H7 (cell line): ENCODE measurements at regions not wholly inside any gene's neighbourhood (a gene's known extent, or its start where the extent isn't known, plus 50 kb on each side); places are given as distances from the start of the nearest gene placed in this dataset.
"Not testable (repeated sequence)": the region's sequence is repeated elsewhere in the genome, so short reads cannot be mapped to it uniquely, and the experiment has no call there.

Experiments
- DNase-seq: peaks from one replicate; pipeline ENCODE4 v3.0.0; 2012
- H3K27me3 ChIP-seq: 2 replicates; pipeline ENCODE4 v1.6.0; 2011; ENCODE audit warnings: mild to moderate bottlenecking, low read length; ENCODE audit not compliant: control insufficient read depth, insufficient read depth
- H3K36me3 ChIP-seq: replicated peaks from 2 replicates; pipeline ENCODE4 v1.5.1; 2011; ENCODE audit warnings: low read length; ENCODE audit not compliant: control insufficient read depth, insufficient read depth
- H3K4me3 ChIP-seq: 2 replicates; pipeline ENCODE4 v1.5.1; 2011; ENCODE audit warnings: low read depth, mild to moderate bottlenecking, control low read depth, low read length, moderate library complexity; ENCODE audit not compliant: insufficient read depth

DNA sequence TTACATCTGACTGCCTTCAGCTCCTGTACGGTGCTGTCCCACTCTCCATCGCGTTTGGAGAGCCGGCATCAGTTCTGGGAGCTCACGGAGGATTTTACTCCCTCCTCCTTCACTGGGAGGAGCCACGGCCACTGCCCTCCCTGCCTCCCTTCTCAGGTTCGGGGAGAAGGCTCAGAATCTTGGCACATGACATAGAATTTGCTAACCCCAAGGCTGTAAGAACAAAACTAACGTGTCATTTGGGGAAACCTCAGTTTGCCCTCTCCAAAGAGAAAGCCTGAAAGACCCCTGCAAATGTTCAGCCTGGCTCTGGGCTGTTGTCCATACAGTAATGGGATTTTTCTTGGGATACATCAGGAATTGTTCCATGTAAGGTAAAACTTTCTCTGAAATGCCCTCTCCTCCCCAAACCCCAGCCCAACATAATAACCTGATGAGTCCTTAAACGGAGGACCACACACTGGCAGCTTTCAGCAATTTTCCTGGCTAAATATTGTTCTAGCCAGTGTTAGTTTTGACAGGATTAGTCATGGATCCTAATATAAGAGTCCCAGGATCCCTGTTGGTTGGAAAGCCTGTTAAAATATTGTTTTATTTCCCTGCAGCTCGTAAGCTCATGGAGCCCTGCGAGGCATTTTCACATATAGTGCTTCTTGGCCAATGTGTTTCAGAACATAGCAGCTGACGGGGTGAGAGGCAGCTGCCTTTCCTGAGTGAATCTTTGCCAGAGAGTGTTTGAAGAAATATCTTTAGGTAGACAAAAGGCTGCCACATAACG lies 98.8 kb downstream of the RHOU start:
- H3K4me3 ChIP-seq = no peak overlapping the region

DNA sequence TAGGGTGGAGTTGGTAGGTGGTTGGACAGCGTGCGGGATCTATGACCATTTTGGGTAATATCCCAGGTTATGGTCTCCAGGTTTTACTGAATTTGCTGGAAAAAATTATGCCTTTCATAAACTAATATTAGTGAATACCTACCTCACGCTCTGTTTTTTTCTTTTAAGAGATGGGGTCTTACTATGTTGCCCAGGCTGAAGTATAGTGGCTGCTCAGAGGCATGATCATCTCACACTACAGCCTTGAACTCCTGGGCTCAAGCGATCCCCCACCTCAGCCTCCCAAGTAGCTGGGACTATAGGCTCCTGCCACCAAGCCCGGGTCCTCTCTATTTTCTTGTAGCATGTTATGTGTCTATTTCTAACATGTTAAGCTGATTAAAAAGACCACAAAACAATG lies 100.2 kb downstream of the RHOU start:
- Histone ChIP-seq H3K4me3 (no peak overlapping the region), H3K27me3 (no peaks in the 10 kb centered on the region), H3K36me3 (no peaks in the 10 kb centered on the region)
- DNase-seq = no peak

More for the DNA sequence above, 98.8 kb downstream of the RHOU start:
- Histone ChIP-seq H3K27me3 (no peaks in the 10 kb centered on the region), H3K36me3 (no peaks in the 10 kb centered on the region)
- DNase-seq = peak; percentile 41

DNA sequence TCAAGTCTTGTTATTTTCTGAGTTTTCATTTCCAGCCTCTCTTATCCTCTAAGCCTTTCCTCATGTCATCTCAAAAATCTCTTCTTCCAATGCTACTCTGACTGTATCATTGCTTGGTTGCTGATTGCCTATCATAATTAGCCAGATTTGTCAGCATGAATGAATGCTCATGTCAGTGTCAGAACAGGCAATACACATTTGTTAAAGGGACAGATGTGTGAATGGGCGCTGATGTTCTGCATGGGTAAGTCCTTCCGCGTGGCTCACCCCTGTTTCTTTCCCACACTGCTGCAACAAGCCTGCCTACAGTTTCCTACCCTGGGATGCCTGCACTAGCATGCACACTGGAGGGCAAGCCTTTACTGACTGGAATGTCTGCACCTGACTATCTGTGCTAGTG lies 100.6 kb downstream of the RHOU start:
- no peak for DNase-seq
- Histone ChIP-seq H3K4me3 (no peak overlapping the region), H3K27me3 (no peaks in the 10 kb centered on the region), H3K36me3 (no peaks in the 10 kb centered on the region)

DNA sequence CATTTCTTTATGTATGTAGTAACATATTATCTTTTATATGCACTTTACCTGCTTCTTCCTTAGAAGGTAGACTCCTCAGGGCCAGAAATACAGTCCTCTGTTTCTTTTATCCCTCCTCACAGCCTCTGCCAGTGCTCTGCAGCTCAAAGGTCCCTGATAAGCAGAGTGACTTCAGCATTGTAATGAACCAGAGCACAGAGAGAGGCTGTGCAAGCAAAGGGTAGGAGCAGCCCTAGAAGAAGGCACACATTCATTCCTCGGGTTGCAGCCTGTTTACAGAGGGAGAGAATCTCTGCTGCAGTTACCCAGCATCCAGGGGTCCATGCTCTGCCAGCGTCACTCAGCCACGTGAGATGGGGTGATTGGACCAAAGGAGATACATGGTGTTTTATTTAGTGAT lies 101.1 kb downstream of the RHOU start:
- Histone ChIP-seq H3K36me3 (no peaks in the 10 kb centered on the region), H3K4me3 (no peak overlapping the region), H3K27me3 (no peaks in the 10 kb centered on the region)
- no peak for DNase-seq

DNA sequence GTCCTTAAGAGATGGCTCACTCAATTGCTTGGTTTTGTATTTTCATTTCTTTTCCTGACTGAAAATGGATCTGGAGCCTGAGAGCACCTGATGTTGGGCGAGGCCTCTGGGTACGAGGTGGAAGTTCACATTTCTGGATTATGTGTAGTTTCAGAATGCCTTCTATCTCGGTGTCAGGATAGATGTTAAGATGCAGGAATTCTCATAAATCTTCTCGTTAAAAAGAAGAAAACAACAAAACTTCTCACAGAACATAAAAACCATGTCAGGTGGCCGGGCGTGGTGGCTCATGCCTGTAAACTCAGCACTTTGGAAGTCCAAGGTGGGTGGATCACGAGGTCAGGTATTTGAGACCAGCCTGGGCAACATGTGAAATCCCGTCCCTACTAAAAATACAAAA lies 101.8 kb downstream of the RHOU start:
- H3K36me3 ChIP-seq = no peaks in the 10 kb centered on the region
- H3K27me3 ChIP-seq = no peaks in the 10 kb centered on the region
- no peak overlapping the region for H3K4me3 ChIP-seq
- DNase-seq = no peak

DNA sequence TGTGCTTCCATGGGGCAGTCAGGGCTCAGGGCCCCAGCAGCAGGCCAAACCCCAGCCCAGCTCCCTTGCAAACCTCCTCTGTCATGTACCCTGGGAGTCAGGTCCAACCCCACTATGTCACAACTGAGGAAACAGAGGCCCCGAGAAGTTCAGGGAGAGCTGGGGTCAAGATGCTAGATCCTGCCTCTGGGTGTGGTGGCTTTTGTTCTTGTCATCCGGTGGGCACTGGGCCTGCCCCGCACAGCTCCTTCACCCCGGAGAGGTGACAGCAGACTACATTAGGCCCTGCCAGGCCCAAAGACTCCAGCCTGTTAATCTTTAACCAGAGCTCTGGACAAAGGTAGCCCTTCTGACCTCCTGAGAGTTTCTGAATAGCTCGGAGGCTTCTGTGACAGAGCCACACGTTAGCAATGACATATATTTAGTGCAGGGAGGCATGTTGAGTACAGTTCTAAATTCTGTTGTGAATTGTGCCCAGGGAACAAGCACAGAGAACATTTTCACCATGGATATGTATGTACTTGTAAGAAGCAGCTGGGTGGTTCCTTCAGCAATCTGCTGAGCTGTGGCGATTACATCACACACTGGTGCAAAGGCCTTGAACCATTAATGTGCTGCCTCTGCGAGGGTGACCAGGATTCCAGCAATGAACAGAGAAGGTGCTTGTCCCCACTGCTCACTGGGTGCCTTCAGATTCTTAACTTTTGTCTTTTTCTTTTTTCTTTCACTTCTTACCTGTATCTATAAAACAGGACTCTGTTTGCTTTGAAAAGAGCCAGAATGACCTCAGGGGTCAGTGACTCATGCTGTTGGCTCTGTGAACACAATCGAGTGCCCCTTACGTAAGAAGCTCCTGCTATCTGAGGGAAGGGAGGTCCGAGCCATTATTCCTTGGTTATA lies 102.8 kb downstream of the RHOU start:
- DNase-seq = no peak
- H3K36me3 ChIP-seq = no peaks in the 10 kb centered on the region
- no peak overlapping the region for H3K4me3 ChIP-seq
- no peaks in the 10 kb centered on the region for H3K27me3 ChIP-seq

DNA sequence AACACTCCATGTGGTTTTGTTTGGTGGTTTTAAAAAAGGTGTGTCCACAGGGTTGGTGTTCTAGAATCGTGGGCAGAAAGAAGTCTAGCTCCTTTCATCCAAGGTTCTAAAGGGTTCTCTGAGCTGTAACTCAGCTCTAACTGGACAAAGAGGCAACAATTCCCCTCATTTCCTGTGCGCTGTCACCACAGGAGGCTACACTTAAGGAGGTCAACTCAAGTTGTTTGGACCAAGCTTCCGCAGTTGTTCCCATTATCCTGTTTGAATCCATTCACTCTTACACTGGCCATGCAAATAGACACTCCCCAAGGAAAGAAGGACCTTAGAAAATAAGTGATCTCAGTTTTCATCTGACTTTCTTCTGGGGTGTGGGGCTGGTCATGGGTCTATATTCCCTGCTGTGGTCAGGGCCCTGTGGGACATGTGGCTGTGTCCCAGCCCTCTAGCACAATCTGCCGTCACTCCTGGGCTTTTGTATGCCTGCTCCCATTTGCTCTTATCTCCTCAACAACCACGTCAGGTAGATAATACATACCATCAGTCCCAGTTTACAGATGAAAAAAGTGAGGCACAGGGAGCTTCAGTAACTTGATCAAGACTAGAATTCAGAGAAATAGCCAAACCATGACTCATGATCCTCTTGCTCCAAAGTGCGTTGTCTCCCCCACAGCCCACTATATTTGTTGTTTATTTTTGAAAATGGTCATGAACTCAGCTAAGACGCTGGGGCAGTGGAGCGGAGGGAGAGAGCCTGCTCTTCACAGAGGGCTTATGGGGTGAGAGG lies 103.6 kb downstream of the RHOU start:
- no peak overlapping the region for H3K4me3 ChIP-seq
- no peak for DNase-seq
- no peaks in the 10 kb centered on the region for H3K36me3 ChIP-seq
- no peaks in the 10 kb centered on the region for H3K27me3 ChIP-seq

DNA sequence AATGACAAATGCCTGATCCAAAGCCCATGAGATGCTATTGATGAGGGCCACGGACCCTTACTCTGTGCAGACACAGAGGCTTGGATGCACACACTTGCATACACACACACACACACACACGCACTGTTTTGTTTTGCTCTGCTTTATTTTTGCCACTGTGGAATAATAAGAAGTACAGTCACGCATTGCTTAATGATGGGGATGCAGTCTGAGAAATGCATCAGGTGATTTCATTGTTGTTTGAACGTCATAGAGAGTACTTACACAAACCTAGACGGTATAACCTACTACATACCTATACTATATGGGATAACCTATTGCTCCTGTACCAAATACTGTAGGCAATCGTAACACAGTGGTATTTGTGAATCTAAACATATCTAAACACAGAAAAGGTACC lies 104.4 kb downstream of the RHOU start:
- no peak for DNase-seq
- Histone ChIP-seq H3K36me3 (no peaks in the 10 kb centered on the region), H3K4me3 (no peak overlapping the region), H3K27me3 (no peaks in the 10 kb centered on the region)

DNA sequence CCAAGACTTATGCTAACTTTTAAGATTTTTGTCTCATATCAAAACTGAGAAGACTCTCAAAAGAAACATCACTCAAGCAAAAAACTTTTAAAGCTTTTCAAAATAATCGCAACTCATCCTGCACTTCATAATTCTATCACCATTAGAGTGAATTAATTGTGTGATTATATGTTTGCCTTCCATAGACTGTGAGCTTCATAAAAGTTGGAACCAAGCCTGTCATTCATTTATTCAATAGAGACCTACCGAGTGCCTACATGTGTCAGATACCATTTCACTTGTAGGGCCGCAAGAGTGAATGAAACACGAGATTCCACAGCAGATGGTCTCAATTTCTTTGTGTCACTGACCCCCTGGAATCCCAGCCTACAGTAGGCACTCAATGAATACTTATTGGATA lies 106.4 kb downstream of the RHOU start:
- Histone ChIP-seq H3K27me3 (no peaks in the 10 kb centered on the region), H3K36me3 (no peaks in the 10 kb centered on the region), H3K4me3 (no peak overlapping the region)
- no peak for DNase-seq

DNA sequence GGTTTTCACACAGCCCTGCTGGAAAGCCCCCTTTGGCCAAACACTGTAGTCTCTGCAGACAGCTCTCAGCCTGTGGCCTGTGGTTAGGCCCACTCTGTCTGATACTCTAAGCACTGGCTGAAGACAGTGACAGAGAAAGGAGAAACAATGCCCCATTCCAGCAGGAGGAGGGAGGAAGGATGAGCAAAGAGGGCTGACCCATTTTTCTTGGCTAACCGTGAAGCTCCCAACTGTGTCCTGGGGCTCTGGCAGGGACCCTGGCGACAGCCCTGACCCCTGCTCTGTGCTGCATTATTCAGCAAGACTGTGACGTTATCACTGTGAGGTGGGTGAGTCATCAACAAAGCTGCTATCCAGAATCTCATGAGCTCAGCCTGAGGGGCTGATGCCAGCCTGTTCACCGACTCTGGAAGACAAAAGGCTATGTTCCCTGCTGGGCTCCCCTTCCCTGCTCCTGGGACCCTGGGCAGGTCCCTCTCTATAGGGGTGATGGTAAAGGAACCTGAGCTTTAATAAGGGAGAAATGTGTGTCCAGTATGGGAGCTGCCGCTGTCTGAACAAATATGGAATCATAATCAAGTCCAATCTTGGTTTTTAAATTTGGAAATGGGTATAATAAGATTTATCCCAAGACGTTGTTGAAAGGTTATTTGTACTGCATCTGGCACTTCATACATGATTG lies 107.0 kb downstream of the RHOU start:
- H3K4me3 ChIP-seq = no peak overlapping the region
- no peaks in the 10 kb centered on the region for H3K27me3 ChIP-seq
- no peak for DNase-seq
- no peaks in the 10 kb centered on the region for H3K36me3 ChIP-seq

DNA sequence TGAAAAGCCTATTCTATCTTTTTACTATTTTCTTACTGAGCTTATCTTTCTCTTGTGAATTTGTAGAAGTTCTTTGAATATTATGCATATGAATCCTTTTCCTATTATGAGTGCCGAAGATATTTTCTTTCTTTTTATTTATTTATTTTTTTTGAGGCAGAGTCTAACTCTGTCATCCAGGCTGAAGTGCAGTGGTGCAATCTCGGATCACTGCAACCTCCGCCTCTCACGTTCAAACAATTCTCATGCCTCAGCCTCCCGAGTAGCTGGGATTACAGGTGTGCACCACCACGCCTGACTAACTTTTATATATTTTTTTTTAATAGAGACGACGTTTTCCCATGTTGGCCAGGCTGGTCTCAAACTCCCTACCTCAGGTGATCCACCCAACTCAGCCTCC lies 109.8 kb downstream of the RHOU start:
- DNase-seq = no peak
- Histone ChIP-seq H3K27me3 (no peaks in the 10 kb centered on the region), H3K36me3 (no peaks in the 10 kb centered on the region), H3K4me3 (no peak overlapping the region)

DNA sequence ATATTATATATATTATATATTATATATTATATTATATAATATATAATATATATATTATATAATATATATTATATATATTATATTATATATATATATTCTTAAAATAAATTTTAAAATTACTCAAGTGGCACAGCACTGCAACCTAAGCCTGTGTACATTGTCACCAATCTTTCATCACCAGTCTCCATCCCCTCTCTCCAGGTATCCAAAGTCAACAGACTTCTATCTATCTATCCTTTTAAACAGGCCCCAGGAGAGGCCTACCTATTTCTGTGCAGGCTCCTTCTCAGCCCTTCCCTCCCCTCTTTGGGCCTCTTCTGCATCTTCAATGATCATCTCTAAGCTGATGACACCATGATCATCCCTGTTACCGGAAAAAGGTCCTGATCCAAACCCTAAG lies 111.7 kb downstream of the RHOU start:
- DNase-seq = no peak
- no peaks in the 10 kb centered on the region for H3K36me3 ChIP-seq
- no peaks in the 10 kb centered on the region for H3K27me3 ChIP-seq
- H3K4me3 ChIP-seq = no peak overlapping the region

DNA sequence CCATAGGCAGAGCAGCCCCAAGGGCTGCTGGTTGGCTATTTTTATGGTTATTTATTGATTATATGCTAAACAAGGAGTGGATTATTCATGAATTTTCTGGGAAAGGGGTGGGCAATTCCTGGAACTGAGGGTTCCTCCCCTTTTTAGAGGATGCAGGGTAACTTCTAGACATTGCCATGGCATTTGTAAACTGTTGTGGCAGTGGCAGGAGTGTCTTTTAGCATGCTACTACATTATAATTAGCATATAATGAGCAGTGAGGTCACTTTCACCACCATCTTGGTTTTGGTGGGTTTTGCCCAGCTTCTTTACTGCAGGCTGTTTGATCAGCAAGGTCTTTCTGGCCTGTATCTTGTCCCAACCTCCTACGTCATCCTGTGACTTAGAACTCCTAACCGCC lies 112.2 kb downstream of the RHOU start:
- H3K4me3 ChIP-seq, H3K27me3 ChIP-seq, H3K36me3 ChIP-seq, DNase-seq: not testable (repeated sequence)

DNA sequence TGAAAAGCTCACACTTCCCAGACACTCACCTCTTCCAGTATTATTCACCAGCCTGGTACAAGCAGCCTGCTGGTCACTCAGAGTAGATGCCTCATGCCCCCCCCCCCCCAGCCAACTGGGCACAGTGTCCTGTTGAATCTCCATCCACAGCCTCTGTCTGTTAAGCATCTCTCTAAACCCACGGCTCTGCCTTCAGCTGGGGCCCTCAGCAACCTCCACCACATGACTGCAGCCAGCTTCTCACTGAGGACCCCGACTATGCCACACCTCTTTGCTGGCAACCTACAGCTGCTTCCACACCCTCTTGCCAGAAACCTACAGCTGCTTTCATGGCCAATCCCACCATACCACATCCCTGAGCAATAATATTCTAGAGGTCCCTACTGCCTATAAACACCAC lies 113.1 kb downstream of the RHOU start:
- H3K27me3 ChIP-seq = no peaks in the 10 kb centered on the region
- no peak for DNase-seq
- H3K4me3 ChIP-seq = no peak overlapping the region
- H3K36me3 ChIP-seq = no peaks in the 10 kb centered on the region
